ENCODE measurements at regions not wholly inside any gene's neighbourhood (a gene's known extent, or its start where the extent isn't known, plus 50 kb on each side); places are given as distances from the start of the nearest gene placed in this dataset.
"Not testable (repeated sequence)": the region's sequence is repeated elsewhere in the genome, so short reads cannot be mapped to it uniquely, and the experiment has no call there.

- TF ChIP-seq CTCF, POLR2A (IDR thresholded peaks at IDR 0.05): not testable (repeated sequence)
These were observed 304.7 kb upstream of the CHRNA7 start for GRCh38 chr15:31725619-31726018.

Data from testis (tissue), 2 donors.